GM19023 (cell line): ENCODE measurements at regions not wholly inside any gene's neighbourhood (a gene's known extent, or its start where the extent isn't known, plus 50 kb on each side); places are given as distances from the start of the nearest gene placed in this dataset.
"Not testable (repeated sequence)": the region's sequence is repeated elsewhere in the genome, so short reads cannot be mapped to it uniquely, and the experiment has no call there.

Experiments
- ATAC-seq: cut with Tn5 transposase; IDR thresholded peaks from one replicate; pipeline ENCODE4 v1.9.1; 2021; ENCODE audit warnings: mild to moderate bottlenecking, moderate library complexity; ENCODE audit not compliant: unreplicated experiment

GRCh38 chr6:8821981-8822381 lies 386.6 kb upstream of the SLC35B3 start:
- ATAC-seq: no peak

- no peak for ATAC-seq
Observed at GRCh38 chr6:8820313-8820712, 385.0 kb upstream of the SLC35B3 start.

GRCh38 chr6:8819446-8819845 lies 384.1 kb upstream of the SLC35B3 start:
- no peak for ATAC-seq

GRCh38 chr6:8814440-8815000 lies 379.2 kb upstream of the SLC35B3 start:
- no peak for ATAC-seq

GRCh38 chr6:8810325-8810724 lies 375.0 kb upstream of the SLC35B3 start:
- ATAC-seq: no peak

GRCh38 chr6:8809662-8810061 lies 374.3 kb upstream of the SLC35B3 start:
- no peak for ATAC-seq

GRCh38 chr6:8803181-8803760 lies 367.9 kb upstream of the SLC35B3 start:
- no peak for ATAC-seq

GRCh38 chr6:8802397-8802796 lies 367.1 kb upstream of the SLC35B3 start:
- not testable (repeated sequence) for ATAC-seq

GRCh38 chr6:8794420-8794819 lies 359.1 kb upstream of the SLC35B3 start:
- no peak for ATAC-seq

- ATAC-seq: no peak
Observed at GRCh38 chr6:8789878-8790277, 354.5 kb upstream of the SLC35B3 start.

- no peak for ATAC-seq
Observed at GRCh38 chr6:8785223-8785622, 349.9 kb upstream of the SLC35B3 start.

- no peak for ATAC-seq
Observed at GRCh38 chr6:8783191-8783590, 347.8 kb upstream of the SLC35B3 start.

GRCh38 chr6:8780653-8781052 lies 345.3 kb upstream of the SLC35B3 start:
- no peak for ATAC-seq

- no peak for ATAC-seq
Observed at GRCh38 chr6:8764733-8765132, 329.4 kb upstream of the SLC35B3 start.

GRCh38 chr6:8760951-8761350 lies 325.6 kb upstream of the SLC35B3 start:
- ATAC-seq: no peak

GRCh38 chr6:8758412-8758811 lies 323.1 kb upstream of the SLC35B3 start:
- ATAC-seq: no peak

GRCh38 chr6:8750627-8751026 lies 315.3 kb upstream of the SLC35B3 start:
- no peak for ATAC-seq

GRCh38 chr6:8749465-8749864 lies 314.1 kb upstream of the SLC35B3 start:
- no peak for ATAC-seq

- ATAC-seq: peak; percentile 91
Observed at GRCh38 chr6:8743170-8743745, 307.9 kb upstream of the SLC35B3 start.

- ATAC-seq: no peak
Observed at GRCh38 chr6:8739454-8739853, 304.1 kb upstream of the SLC35B3 start.

GRCh38 chr6:8738951-8739350 lies 303.6 kb upstream of the SLC35B3 start:
- no peak for ATAC-seq

- no peak for ATAC-seq
Observed at GRCh38 chr6:8736156-8736895, 301.0 kb upstream of the SLC35B3 start.
